Retinal pigment epithelial cell (primary cell): ENCODE measurements at regions not wholly inside any gene's neighbourhood (a gene's known extent, or its start where the extent isn't known, plus 50 kb on each side); places are given as distances from the start of the nearest gene placed in this dataset.
A peak's percentile ranks its signal among the peaks of the same experiment; 100 is the strongest.
"Not testable (repeated sequence)": the region's sequence is repeated elsewhere in the genome, so short reads cannot be mapped to it uniquely, and the experiment has no call there.

Experiments
- DNase-seq: peaks from one replicate; pipeline ENCODE4 v3.0.0-alpha.2; 2010; ENCODE audit warnings: low read depth
- H3K4me3 ChIP-seq: 2 replicates; pipeline ENCODE4 v1.5.1; 2011; ENCODE audit warnings: mild to moderate bottlenecking, low read length, control low read depth, moderate library complexity
- CTCF ChIP-seq: conservative IDR thresholded peaks from 2 replicates; pipeline ENCODE4 v1.5.1; 2011; ENCODE audit warnings: low read depth, low read length, control low read depth, inconsistent platforms

DNA sequence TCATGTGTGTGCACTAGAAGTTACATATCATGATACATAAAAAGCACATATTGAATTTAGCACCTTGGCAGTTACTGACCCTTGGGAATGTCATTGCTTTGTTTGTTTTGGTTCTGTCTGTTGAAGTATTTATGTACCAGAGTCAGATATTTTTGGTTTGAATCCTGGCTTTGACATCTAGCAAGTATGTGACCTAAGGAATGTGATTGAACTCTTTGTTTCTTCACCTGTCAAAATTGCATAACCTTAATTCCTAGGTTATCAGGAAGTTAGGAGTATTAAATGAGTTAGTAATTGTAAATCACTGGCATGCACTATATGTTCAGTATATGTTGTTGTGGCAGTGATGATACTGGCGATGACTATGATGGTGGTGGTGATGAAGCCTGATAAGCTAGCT is 1003.5 kb upstream of the NRXN1 start:
- H3K4me3 ChIP-seq = no peak overlapping the region
- DNase-seq = no peak
- no peak for TF ChIP-seq CTCF

DNA sequence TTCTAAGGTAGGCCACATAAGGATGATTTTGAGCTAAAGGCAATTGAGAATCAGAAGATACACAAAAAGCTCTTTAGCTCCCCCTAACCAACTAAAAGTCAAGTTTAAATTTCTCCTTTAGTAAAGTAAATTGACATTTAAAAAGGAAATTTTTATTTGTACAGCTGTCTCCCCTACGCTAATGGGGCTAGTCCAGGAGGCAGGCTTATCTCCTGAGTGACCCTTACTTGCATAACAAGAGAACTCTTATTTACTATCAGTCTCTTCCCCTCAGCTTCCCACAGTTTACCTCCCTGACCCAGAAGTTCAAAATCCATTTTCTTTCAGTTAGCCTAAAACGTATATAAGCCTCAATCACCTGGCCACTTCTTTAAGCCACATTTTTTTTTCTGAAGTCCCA is 1002.8 kb upstream of the NRXN1 start:
- TF ChIP-seq CTCF = peak; percentile 17
- no peak for DNase-seq
- no peak overlapping the region for H3K4me3 ChIP-seq

DNA sequence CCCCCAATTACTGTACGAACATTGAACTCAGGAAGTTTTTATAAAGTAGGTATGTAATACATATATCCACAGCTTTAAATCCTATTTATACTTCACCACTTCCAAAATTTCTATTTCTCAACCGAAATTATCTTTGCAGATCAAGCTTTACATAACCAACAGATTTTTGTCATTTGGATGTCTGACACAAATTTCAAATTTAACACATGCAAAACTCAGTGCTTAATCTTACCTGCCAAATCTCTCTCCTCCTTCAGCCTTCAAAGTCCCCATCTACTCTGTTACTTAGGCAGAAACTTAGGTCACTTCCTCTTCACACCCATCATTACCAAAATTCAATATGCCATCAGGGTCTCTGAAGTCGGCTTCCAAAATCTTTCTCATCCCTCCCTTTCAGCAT is 990.1 kb upstream of the NRXN1 start:
- no peak overlapping the region for H3K4me3 ChIP-seq
- no peak for TF ChIP-seq CTCF
- DNase-seq = no peak

- H3K4me3 ChIP-seq = no peak overlapping the region
- no peak for TF ChIP-seq CTCF
- DNase-seq = no peak
These were observed 985.8 kb upstream of the NRXN1 start for GRCh38 chr2:52017646-52018235.

- H3K4me3 ChIP-seq, DNase-seq: not testable (repeated sequence)
These were observed 975.0 kb upstream of the NRXN1 start for GRCh38 chr2:52006821-52007366.

DNA sequence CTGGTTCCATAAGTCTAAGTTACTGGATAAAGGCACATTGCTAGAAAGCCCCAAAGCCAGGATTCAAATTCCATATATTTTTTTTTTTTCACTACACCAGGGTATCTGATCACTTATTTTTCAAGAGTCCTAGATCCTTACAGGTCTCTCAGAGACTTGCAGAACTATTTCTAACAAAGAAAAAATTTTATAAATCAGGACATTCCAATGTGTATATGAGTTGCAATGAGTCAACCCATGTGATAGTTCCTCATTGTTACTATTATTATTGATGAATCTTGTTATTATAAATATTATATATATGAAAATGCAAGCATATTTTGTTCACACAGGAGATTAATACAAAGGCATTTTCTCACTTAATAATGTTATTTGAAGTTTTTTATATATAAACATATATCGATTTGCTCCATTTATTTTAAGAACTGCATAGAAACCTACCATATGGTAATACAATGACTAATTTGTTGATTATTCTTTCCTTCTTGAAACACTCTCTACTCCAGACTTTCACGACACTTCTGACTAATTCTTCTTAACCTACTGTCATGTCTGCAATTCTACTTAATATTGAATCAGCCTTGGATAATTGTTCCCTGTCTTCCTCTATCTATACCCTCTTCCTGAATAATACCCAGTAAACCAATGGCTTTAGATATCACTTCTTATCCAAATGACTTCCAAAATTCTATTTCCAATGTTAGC is 968.4 kb upstream of the NRXN1 start:
- DNase-seq = no peak
- no peak for TF ChIP-seq CTCF
- H3K4me3 ChIP-seq = no peak overlapping the region

GRCh38 chr2:51998890-51999289 is 967.0 kb upstream of the NRXN1 start:
- DNase-seq = no peak
- no peak for TF ChIP-seq CTCF

More at GRCh38 chr2:51998890-51999289, 967.0 kb upstream of the NRXN1 start:
- H3K4me3 ChIP-seq = no peak overlapping the region
